GM12892 (cell line): ENCODE measurements at regions not wholly inside any gene's neighbourhood (a gene's known extent, or its start where the extent isn't known, plus 50 kb on each side); places are given as distances from the start of the nearest gene placed in this dataset.

Source experiments
- POLR2AphosphoS5 ChIP-seq: IDR thresholded peaks from 2 replicates; pipeline ENCODE4 v1.6.1; 2011; ENCODE audit warnings: low read depth, low read length, control low read depth
- TAF1 ChIP-seq: IDR thresholded peaks from 2 replicates; pipeline ENCODE4 v1.6.1; 2011; ENCODE audit warnings: low read depth, mild to moderate bottlenecking, control low read depth, low read length, borderline replicate concordance

- TF ChIP-seq POLR2AphosphoS5 = no peak
- no peak for TF ChIP-seq TAF1
These were observed 234.2 kb upstream of the FGGY start for GRCh38 chr1:59062743-59063142.
